ENCODE measurements at regions not wholly inside any gene's neighbourhood (a gene's known extent, or its start where the extent isn't known, plus 50 kb on each side); places are given as distances from the start of the nearest gene placed in this dataset.

DNA sequence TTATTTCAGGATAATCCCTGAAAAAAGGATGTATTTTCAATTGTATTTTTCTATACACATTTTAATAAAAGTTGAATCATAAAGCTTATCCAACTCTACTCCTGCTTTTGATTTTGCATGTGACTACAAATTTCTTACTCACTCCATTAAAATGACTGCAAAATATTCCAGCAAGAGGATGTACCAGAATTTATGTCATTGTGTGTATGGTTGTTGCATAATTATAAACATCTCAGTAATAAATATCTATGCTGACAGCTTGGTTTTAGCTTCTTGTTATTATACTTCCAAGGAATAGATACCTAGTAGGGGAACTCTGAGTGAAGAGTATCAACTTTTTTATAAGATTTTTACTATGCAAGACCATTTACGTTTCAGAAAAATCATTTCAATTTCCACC is 463.2 kb upstream of the RUNX1 start:
- ATAC-seq (no peak), DNase-seq (no peak)
- no peaks in the 10 kb centered on the region for H3K27me3 ChIP-seq

DNA sequence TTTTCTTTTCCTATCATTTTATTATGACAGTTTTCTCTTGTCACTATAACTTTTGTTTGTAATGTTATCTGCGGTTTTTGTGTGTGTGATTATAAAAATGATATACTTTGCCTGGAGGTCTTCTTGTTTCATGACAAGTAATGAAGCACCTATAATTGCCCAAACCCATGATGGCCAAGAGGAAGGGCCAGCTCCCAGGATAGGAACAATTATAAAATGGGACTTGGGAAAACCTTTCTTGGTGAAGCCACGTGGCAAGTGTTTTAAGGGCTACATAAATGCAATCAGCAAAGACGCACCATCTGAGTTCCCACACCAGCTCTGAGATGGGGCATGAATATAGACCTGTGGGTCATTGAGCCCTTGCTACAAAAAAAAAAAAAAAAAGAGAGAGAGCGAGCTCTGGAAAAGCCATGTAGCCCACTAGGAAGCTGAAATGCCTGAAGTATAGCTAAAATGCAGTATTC is 462.6 kb upstream of the RUNX1 start:
- DNase-seq (no peak), ATAC-seq (no peak)
- Histone ChIP-seq H3K4me1 (peaks cover 7 to 11% of the 10 kb centered on the region in 2 donors), H3K36me3 (no peaks in the 10 kb centered on the region), H3K27ac (no peak overlapping the region), H3K27me3 (no peaks in the 10 kb centered on the region), H3K9me3 (no peaks in the 10 kb centered on the region), H3K4me3 (no peak overlapping the region)
- intact Hi-C loops (cut with DNase I; ENCODE audit: low total_unique reads) (no loop called here), in situ Hi-C loops (cut with MboI; ENCODE audit: low sequenced_read_pairs in 4 of 4) (no loop called here)
- TF ChIP-seq, protein P1, sequence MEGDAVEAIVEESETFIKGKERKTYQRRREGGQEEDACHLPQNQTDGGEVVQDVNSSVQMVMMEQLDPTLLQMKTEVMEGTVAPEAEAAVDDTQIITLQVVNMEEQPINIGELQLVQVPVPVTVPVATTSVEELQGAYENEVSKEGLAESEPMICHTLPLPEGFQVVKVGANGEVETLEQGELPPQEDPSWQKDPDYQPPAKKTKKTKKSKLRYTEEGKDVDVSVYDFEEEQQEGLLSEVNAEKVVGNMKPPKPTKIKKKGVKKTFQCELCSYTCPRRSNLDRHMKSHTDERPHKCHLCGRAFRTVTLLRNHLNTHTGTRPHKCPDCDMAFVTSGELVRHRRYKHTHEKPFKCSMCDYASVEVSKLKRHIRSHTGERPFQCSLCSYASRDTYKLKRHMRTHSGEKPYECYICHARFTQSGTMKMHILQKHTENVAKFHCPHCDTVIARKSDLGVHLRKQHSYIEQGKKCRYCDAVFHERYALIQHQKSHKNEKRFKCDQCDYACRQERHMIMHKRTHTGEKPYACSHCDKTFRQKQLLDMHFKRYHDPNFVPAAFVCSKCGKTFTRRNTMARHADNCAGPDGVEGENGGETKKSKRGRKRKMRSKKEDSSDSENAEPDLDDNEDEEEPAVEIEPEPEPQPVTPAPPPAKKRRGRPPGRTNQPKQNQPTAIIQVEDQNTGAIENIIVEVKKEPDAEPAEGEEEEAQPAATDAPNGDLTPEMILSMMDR (IDR thresholded peaks at IDR 0.05 in 4 of 5, conservative IDR thresholded peaks at IDR 0.05 in 1 of 5) = no peak
- no peak for TF ChIP-seq POLR2A (IDR thresholded peaks at IDR 0.05)

More for the DNA sequence above, 463.2 kb upstream of the RUNX1 start:
- in situ Hi-C loops (cut with MboI; ENCODE audit: low sequenced_read_pairs in 4 of 4) (no loop called here), intact Hi-C loops (cut with DNase I; ENCODE audit: low total_unique reads) (no loop called here)
- Histone ChIP-seq H3K4me1 (peaks cover 4 to 7% of the 10 kb centered on the region in 2 donors), H3K9me3 (no peaks in the 10 kb centered on the region), H3K36me3 (no peaks in the 10 kb centered on the region), H3K4me3 (no peak overlapping the region), H3K27ac (no peak overlapping the region)
- TF ChIP-seq, protein P1 (IDR thresholded peaks at IDR 0.05 in 4 of 5, conservative IDR thresholded peaks at IDR 0.05 in 1 of 5) = no peak
- TF ChIP-seq POLR2A (IDR thresholded peaks at IDR 0.05) = no peak

DNA sequence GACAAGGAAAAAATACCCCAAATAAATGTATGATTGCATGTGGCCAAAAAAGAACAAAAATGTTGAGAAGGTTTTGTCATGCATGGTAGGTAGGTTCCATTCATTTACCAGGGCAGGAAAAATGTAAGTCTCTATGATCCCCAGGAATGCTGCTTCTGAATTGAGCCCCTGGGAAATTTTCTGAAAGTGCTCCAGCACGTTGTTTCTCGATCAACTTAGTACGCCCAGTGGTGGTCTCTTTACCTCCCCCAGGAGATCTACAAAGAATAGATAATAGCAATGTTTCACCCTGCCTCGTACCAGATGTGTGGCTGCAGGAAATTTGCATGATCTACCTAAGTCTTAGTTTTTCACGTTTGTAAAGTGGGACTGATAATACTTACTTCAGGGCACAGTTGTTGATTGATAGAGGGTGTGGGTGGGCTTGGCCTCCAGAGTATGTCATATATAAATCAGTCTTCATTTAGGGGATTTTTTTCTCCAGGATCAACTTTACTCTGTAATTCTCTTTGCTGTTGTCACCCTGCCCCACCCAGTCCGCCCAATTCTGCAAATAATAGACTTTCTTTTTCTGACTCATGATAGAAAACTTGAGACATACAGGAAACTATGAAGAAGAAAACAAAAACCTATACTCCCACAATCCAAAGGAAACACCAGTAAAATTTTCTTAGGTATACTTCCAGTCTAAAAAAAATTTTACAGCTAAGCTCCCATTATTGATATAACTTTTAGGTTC is 462.0 kb upstream of the RUNX1 start:
- TF ChIP-seq POLR2A (IDR thresholded peaks at IDR 0.05) = no peak
- TF ChIP-seq, protein P1 (IDR thresholded peaks at IDR 0.05 in 4 of 5, conservative IDR thresholded peaks at IDR 0.05 in 1 of 5) = no peak
- no peak overlapping the region for H3K27ac ChIP-seq
- no peak overlapping the region for H3K4me3 ChIP-seq
- in situ Hi-C loops (cut with MboI; ENCODE audit: low sequenced_read_pairs in 4 of 4) = no loop called here
- no peaks in the 10 kb centered on the region for H3K27me3 ChIP-seq
- no peaks in the 10 kb centered on the region for H3K9me3 ChIP-seq
- intact Hi-C loops (cut with DNase I; ENCODE audit: low total_unique reads) = no loop called here
- ATAC-seq = no peak
- DNase-seq = no peak
- H3K4me1 ChIP-seq = peaks cover 10 to 17% of the 10 kb centered on the region in 2 donors
- H3K36me3 ChIP-seq = no peaks in the 10 kb centered on the region

DNA sequence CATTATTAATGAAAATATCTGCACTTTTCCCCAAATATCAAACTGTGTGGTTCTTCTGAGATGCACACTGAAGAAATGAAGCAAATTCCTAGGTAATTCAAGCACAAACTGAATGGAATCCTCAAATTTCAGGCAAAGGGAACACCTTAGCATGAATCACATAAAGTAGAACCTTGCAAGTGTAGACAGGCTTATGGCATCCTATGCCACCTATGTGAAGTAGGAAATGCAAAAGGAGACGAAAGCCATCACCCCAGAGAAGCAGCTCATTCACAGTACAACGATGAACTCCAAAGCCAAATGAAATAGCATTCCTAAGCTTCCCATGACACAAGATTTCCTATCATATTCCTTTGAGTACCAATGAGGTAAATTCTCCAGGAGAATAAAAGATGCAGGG is 461.2 kb upstream of the RUNX1 start:
- ATAC-seq = no peak
- DNase-seq = no peak
- Histone ChIP-seq H3K36me3 (no peaks in the 10 kb centered on the region), H3K9me3 (no peaks in the 10 kb centered on the region), H3K27ac (no peak overlapping the region), H3K27me3 (no peaks in the 10 kb centered on the region), H3K4me1 (peaks cover 11 to 17% of the 10 kb centered on the region in 2 donors), H3K4me3 (no peak overlapping the region)
- TF ChIP-seq, protein P1 (IDR thresholded peaks at IDR 0.05 in 4 of 5, conservative IDR thresholded peaks at IDR 0.05 in 1 of 5) = no peak
- TF ChIP-seq POLR2A (IDR thresholded peaks at IDR 0.05) = no peak
- intact Hi-C loops (cut with DNase I; ENCODE audit: low total_unique reads) = no loop called here
- in situ Hi-C loops (cut with MboI; ENCODE audit: low sequenced_read_pairs in 4 of 4) = no loop called here
